ENCODE measurements at regions not wholly inside any gene's neighbourhood (a gene's known extent, or its start where the extent isn't known, plus 50 kb on each side); places are given as distances from the start of the nearest gene placed in this dataset.
A peak's percentile ranks its signal among the peaks of the same experiment; 100 is the strongest.
"Not testable (repeated sequence)": the region's sequence is repeated elsewhere in the genome, so short reads cannot be mapped to it uniquely, and the experiment has no call there.

DNA sequence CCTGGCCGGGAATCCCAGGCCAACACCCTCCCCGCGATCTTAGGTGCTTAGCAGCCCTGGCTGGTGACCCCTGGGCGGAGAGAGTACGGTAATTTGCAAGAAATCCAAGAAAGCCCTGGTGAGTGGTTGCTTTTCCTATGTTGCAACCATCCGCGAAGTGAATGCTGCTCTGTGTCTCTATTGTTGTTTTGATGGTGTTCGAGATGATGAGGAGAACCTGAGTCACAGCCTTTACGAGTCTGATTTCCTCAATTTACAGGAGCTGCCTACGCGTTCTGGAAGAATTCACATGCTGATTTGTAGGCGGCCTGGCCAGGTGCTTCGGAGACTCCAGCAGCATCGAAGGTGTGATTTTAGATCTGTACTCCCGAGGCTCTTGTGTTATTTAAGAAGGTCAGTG, 63.3 kb downstream of the TMEM235 start:
- Mint-ChIP-seq H3K27me3 (ENCODE audit: insufficient read depth, low read depth) (peaks cover 6% of the 10 kb centered on the region), H3K4me1 (no peaks in the 10 kb centered on the region), H3K36me3 (no peaks in the 10 kb centered on the region), H3K27ac (peak overlapping the region; percentile 82), H3K4me3 (no peak overlapping the region), H3K9me3 (no peaks in the 10 kb centered on the region)
- Histone ChIP-seq H2AFZ (replicated peaks) (peak overlapping the region; percentile 45), H3K9ac (no peak overlapping the region), H3K9me3 (ENCODE audit: low read depth) (no peaks in the 10 kb centered on the region), H4K20me1 (ENCODE audit: low read depth) (no peaks in the 10 kb centered on the region), H3K4me1 (no peaks in the 10 kb centered on the region), H3K27ac (no peak overlapping the region), H3K27me3 (no peaks in the 10 kb centered on the region), H3K36me3 (no peaks in the 10 kb centered on the region), H3K79me2 (ENCODE audit: low read depth) (no peaks in the 10 kb centered on the region), H3K4me3 (no peak overlapping the region), H3K4me2 (no peak overlapping the region), H3F3A (ENCODE audit: low read depth) (no peaks in the 10 kb centered on the region)
- DNase-seq (ENCODE audit: low spot score): no peak
- TF ChIP-seq EZH2phosphoT487 (IDR thresholded peaks at IDR 0.05): no peak
- TF ChIP-seq, protein P1, sequence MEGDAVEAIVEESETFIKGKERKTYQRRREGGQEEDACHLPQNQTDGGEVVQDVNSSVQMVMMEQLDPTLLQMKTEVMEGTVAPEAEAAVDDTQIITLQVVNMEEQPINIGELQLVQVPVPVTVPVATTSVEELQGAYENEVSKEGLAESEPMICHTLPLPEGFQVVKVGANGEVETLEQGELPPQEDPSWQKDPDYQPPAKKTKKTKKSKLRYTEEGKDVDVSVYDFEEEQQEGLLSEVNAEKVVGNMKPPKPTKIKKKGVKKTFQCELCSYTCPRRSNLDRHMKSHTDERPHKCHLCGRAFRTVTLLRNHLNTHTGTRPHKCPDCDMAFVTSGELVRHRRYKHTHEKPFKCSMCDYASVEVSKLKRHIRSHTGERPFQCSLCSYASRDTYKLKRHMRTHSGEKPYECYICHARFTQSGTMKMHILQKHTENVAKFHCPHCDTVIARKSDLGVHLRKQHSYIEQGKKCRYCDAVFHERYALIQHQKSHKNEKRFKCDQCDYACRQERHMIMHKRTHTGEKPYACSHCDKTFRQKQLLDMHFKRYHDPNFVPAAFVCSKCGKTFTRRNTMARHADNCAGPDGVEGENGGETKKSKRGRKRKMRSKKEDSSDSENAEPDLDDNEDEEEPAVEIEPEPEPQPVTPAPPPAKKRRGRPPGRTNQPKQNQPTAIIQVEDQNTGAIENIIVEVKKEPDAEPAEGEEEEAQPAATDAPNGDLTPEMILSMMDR (IDR thresholded peaks at IDR 0.05): no peak
- TF ChIP-seq EZH2 (IDR thresholded peaks at IDR 0.05): no peak

DNA sequence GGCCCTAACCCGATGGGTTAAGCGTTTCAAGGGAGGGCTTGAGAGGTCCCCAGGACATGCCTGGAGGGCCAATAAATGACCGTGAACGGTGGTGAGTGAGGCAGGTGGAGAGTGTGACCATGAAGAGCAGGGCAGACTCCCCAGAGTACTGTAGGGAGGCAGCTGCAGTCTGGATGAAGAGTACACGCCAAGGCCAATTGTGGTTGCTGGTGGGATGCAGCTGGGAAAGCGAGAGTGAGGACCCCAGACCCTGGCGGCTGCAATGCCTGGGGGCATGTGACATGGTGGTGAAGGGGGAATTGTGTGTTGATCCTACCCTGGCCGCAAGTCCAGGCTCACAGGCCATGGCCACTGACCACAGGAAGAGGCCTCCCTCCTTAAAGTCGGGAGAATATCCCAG, 62.9 kb downstream of the TMEM235 start:
- Histone ChIP-seq H3K27ac (no peak overlapping the region), H3K9me3 (ENCODE audit: low read depth) (no peaks in the 10 kb centered on the region), H3K79me2 (ENCODE audit: low read depth) (no peaks in the 10 kb centered on the region), H3K9ac (no peak overlapping the region), H3K27me3 (no peaks in the 10 kb centered on the region), H3K36me3 (no peaks in the 10 kb centered on the region), H4K20me1 (ENCODE audit: low read depth) (no peaks in the 10 kb centered on the region), H3K4me3 (no peak overlapping the region), H2AFZ (replicated peaks) (peak overlapping the region; percentile 45), H3K4me2 (no peak overlapping the region), H3K4me1 (no peaks in the 10 kb centered on the region), H3F3A (ENCODE audit: low read depth) (no peaks in the 10 kb centered on the region)
- Mint-ChIP-seq H3K9me3 (no peaks in the 10 kb centered on the region), H3K27me3 (ENCODE audit: insufficient read depth, low read depth) (peaks cover 6% of the 10 kb centered on the region), H3K36me3 (no peaks in the 10 kb centered on the region), H3K4me3 (no peak overlapping the region), H3K4me1 (no peaks in the 10 kb centered on the region), H3K27ac (peak overlapping the region; percentile 69)
- DNase-seq (ENCODE audit: low spot score): no peak
- no peak for TF ChIP-seq EZH2 (IDR thresholded peaks at IDR 0.05)
- TF ChIP-seq, protein P1 (IDR thresholded peaks at IDR 0.05): no peak
- TF ChIP-seq EZH2phosphoT487 (IDR thresholded peaks at IDR 0.05): no peak

DNA sequence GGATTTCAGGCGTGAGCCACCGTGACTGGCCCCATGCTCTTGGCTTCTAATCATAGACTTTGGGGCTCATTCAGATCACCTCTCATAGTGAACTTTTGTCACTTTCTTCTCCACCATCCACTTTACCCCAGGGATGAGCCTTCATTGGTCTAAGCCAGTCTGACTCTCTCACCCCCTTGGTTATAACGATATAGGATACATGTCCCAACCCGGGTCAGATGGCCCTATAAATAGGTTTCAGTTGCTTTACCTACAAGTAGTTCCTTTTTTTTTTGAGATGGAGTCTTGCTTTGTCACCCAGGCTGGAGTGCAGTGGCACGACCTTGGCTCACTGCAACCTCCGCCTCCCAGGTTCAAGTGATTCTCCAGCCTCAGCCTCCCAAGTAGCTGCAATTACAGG, 61.7 kb downstream of the TMEM235 start:
- not testable (repeated sequence) for H3K4me1 Mint-ChIP-seq; H3K4me3 Mint-ChIP-seq; H2AFZ ChIP-seq (replicated peaks); H3K4me3 ChIP-seq; H3K4me2 ChIP-seq; H3F3A ChIP-seq (ENCODE audit: low read depth); H3K27me3 ChIP-seq; H3K79me2 ChIP-seq (ENCODE audit: low read depth); H3K27ac Mint-ChIP-seq; DNase-seq (ENCODE audit: low spot score); H3K9ac ChIP-seq; H3K27me3 Mint-ChIP-seq (ENCODE audit: insufficient read depth, low read depth); H3K36me3 ChIP-seq; H3K4me1 ChIP-seq; H3K9me3 ChIP-seq (ENCODE audit: low read depth); H3K9me3 Mint-ChIP-seq; H3K36me3 Mint-ChIP-seq; H4K20me1 ChIP-seq (ENCODE audit: low read depth); H3K27ac ChIP-seq

DNA sequence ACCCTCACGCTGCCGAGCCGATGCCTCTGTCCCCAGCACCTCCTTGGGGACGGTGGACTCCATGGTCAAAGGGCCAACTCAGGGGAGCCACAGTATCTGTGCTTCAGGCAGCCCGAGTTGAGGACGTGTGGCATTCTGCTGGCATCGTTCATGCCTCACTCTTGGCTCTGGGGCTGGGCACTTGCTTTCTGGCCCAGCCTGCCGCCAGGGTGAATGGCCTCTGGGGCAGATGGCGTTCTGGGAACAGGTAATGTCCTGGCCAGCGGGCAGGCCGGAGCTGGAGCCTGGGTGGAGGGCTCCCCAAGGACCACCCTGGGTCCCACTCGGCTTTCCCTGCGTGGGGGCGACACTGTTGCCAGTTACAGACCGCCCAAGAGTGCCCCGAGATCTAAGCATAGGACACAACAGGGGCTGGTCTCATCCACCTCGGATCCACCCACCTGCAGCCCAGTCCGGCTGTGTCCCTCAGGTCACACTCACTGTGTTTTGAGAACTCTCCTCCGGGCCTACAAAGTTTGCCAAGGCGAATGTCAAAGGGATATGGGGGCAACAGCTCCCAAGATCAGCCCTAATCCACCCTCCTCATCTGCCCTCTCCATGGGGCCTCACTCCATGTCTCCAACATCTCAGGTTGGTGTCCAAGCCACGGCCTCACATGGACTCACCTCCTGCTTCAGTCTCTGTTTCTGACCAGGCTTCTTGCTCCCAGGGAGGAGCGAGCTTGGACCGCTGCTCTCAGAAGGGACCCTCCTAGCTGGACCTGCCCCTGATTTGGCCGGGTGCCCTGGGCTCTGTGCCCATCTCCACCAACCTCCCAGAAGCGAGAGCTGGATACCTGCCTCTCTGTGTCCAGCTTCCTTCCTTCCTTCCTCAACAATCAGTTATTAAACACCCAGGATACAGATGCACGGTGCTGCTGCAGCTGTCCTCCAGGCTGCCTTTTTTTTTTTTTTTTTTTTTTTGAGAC, 60.8 kb downstream of the TMEM235 start:
- H3K27ac Mint-ChIP-seq: no peak overlapping the region

More for the DNA sequence above, 60.8 kb downstream of the TMEM235 start:
- Histone ChIP-seq H3K4me2 (no peak overlapping the region), H3K27ac (no peak overlapping the region), H3F3A (ENCODE audit: low read depth) (no peaks in the 10 kb centered on the region), H3K36me3 (no peaks in the 10 kb centered on the region), H3K9me3 (ENCODE audit: low read depth) (no peaks in the 10 kb centered on the region), H4K20me1 (ENCODE audit: low read depth) (no peaks in the 10 kb centered on the region), H3K4me3 (no peak overlapping the region), H3K79me2 (ENCODE audit: low read depth) (no peaks in the 10 kb centered on the region), H3K4me1 (no peaks in the 10 kb centered on the region), H2AFZ (replicated peaks) (no peak overlapping the region), H3K27me3 (no peaks in the 10 kb centered on the region), H3K9ac (no peak overlapping the region)
- Mint-ChIP-seq H3K36me3 (no peaks in the 10 kb centered on the region), H3K4me1 (no peaks in the 10 kb centered on the region), H3K27me3 (ENCODE audit: insufficient read depth, low read depth) (peaks cover 10% of the 10 kb centered on the region), H3K9me3 (no peaks in the 10 kb centered on the region), H3K4me3 (no peak overlapping the region)
- no peak for DNase-seq (ENCODE audit: low spot score)
- TF ChIP-seq, protein P1 (IDR thresholded peaks at IDR 0.05): no peak
- no peak for TF ChIP-seq EZH2 (IDR thresholded peaks at IDR 0.05)
- no peak for TF ChIP-seq EZH2phosphoT487 (IDR thresholded peaks at IDR 0.05)

Measured in neural progenitor cell (in vitro differentiated cells).